Neuronal stem cell (in vitro differentiated cells): ENCODE measurements at regions not wholly inside any gene's neighbourhood (a gene's known extent, or its start where the extent isn't known, plus 50 kb on each side); places are given as distances from the start of the nearest gene placed in this dataset.

Source experiments
- DNase-seq: peaks from one replicate; pipeline ENCODE4 v3.0.0-alpha.2; 2013; ENCODE audit warnings: low spot score
- H2AFZ ChIP-seq: one replicate; pipeline ENCODE4 v1.6.1; 2013; ENCODE audit warnings: mild to moderate bottlenecking, low read length, inconsistent platforms
- H2AK5ac ChIP-seq: 2 replicates; pipeline ENCODE4 v1.6.1; 2013; ENCODE audit warnings: low read depth, mild to moderate bottlenecking, inconsistent platforms, low read length, moderate library complexity, mixed read lengths
- H2BK120ac ChIP-seq: 2 replicates; pipeline ENCODE4 v1.6.1; 2013; ENCODE audit warnings: low read depth, mild to moderate bottlenecking, inconsistent platforms, low read length, moderate library complexity, mixed read lengths
- H2BK12ac ChIP-seq: one replicate; pipeline ENCODE4 v1.6.1; 2013; ENCODE audit warnings: low read length, inconsistent platforms
- H2BK15ac ChIP-seq: 2 replicates; pipeline ENCODE4 v1.6.1; 2013; ENCODE audit warnings: mild to moderate bottlenecking, low read length, inconsistent platforms, mixed read lengths
- H2BK5ac ChIP-seq: one replicate; pipeline ENCODE4 v1.6.1; 2013; ENCODE audit warnings: inconsistent platforms, mild to moderate bottlenecking, low read length, moderate library complexity
- H3K14ac ChIP-seq: one replicate; pipeline ENCODE4 v1.6.1; 2013; ENCODE audit warnings: low read length, inconsistent platforms
- H3K18ac ChIP-seq: 2 replicates; pipeline ENCODE4 v1.6.1; 2013; ENCODE audit warnings: low read length, inconsistent platforms
- H3K23ac ChIP-seq: 2 replicates; pipeline ENCODE4 v1.6.1; 2013; ENCODE audit warnings: low read depth, mild to moderate bottlenecking, mixed read lengths, low read length, inconsistent platforms; ENCODE audit not compliant: poor library complexity
- H3K27ac ChIP-seq: replicated peaks from 3 replicates; pipeline ENCODE4 v1.5.1; 2013; ENCODE audit warnings: low read length, inconsistent platforms
- H3K27me3 ChIP-seq, 3 experiments: 2 replicates each; pipeline ENCODE4 v1.6.1; 2013; ENCODE audit warnings: low read length in 3 of 3, mild to moderate bottlenecking in 2 of 3, inconsistent platforms in 1 of 3, low read depth in 1 of 3, mixed read lengths in 1 of 3, moderate library complexity in 1 of 3; ENCODE audit not compliant: control insufficient read depth in 3 of 3, insufficient read depth in 3 of 3
- H3K36me3 ChIP-seq, 2 donors: replicated peaks in 1 of 2; 2 replicates each; pipeline ENCODE4 v1.6.1; 2013; ENCODE audit warnings: low read length in 2 of 2; ENCODE audit not compliant: control insufficient read depth in 2 of 2, insufficient read depth in 2 of 2
- H3K4ac ChIP-seq: 2 replicates; pipeline ENCODE4 v1.6.1; 2013; ENCODE audit warnings: inconsistent platforms, mild to moderate bottlenecking, low read length, moderate library complexity
- H3K4me1 ChIP-seq, 2 donors: 1 replicate in 1 of 2; 2 replicates in 1 of 2; pipeline ENCODE4 v1.6.1; 2013; ENCODE audit warnings: low read length in 2 of 2, low read depth in 1 of 2; ENCODE audit not compliant: control insufficient read depth in 2 of 2, insufficient read depth in 1 of 2
- H3K4me2 ChIP-seq: one replicate; pipeline ENCODE4 v1.6.1; 2013; ENCODE audit warnings: mild to moderate bottlenecking, low read length, inconsistent platforms; ENCODE audit not compliant: insufficient read depth, poor library complexity, severe bottlenecking
- H3K4me3 ChIP-seq, 2 donors: 2 replicates each; pipeline ENCODE4 v1.5.1; 2013; ENCODE audit warnings: low read length in 2 of 2, mild to moderate bottlenecking in 2 of 2, inconsistent platforms in 1 of 2, moderate library complexity in 1 of 2
- H3K79me1 ChIP-seq: one replicate; pipeline ENCODE4 v1.6.1; 2013; ENCODE audit warnings: low read depth, mild to moderate bottlenecking, inconsistent platforms, low read length, moderate library complexity
- H3K9ac ChIP-seq: one replicate; pipeline ENCODE4 v1.6.1; 2013; ENCODE audit warnings: mild to moderate bottlenecking, low read depth, low read length, inconsistent platforms; ENCODE audit not compliant: poor library complexity
- H3K9me3 ChIP-seq, 2 donors: replicated peaks in 1 of 2; 2 replicates each; pipeline versions ENCODE3 to v1.6.1; 2013; ENCODE audit warnings: low read length in 2 of 2, mild to moderate bottlenecking in 2 of 2, inconsistent platforms in 1 of 2, low read depth in 1 of 2, mixed read lengths in 1 of 2, moderate library complexity in 1 of 2; ENCODE audit not compliant: control insufficient read depth in 2 of 2, insufficient read depth in 1 of 2
- H4K8ac ChIP-seq: one replicate; pipeline ENCODE4 v1.6.1; 2013; ENCODE audit warnings: low read depth, mild to moderate bottlenecking, inconsistent platforms, low read length, moderate library complexity
- H4K91ac ChIP-seq: one replicate; pipeline ENCODE4 v1.6.1; 2013; ENCODE audit warnings: low read length, low read depth, mild to moderate bottlenecking, inconsistent platforms; ENCODE audit not compliant: poor library complexity
- WGBS, 2 donors: extraction: QIAGEN DNeasy Blood & Tissue Kit; methylation state at CpG; one replicate each; pipeline ENCODE4 v1.1.7; 2013; ENCODE audit warnings: missing lambda C conversion rate in 2 of 2, mixed read lengths in 1 of 2; ENCODE audit not compliant: insufficient read length in 2 of 2, insufficient replicate concordance in 1 of 2; ENCODE audit errors: extremely low coverage in 2 of 2; 5-methylcytosine and 5-hydroxymethylcytosine counted together

GRCh38 chr6:144885817-144886216 lies 600.7 kb downstream of the UTRN start:
- Histone ChIP-seq H3K9ac (no peak overlapping the region), H3K27me3 (no peaks in the 10 kb centered on the region), H3K36me3 (no peaks in the 10 kb centered on the region), H3K4me2 (no peak overlapping the region), H2BK5ac (no peak overlapping the region), H2BK120ac (no peak overlapping the region), H3K14ac (no peak overlapping the region), H3K4ac (no peak overlapping the region), H4K91ac (no peak overlapping the region), H3K79me1 (no peaks in the 10 kb centered on the region), H3K23ac (no peak overlapping the region), H3K18ac (no peak overlapping the region), H2BK15ac (no peak overlapping the region), H3K4me3 (no peak overlapping the region), H3K4me1 (no peaks in the 10 kb centered on the region), H2AFZ (no peak overlapping the region), H2BK12ac (no peak overlapping the region), H3K9me3 (no peaks in the 10 kb centered on the region), H2AK5ac (no peak overlapping the region), H4K8ac (no peak overlapping the region), H3K27ac (no peak overlapping the region)
- no CpG with 5 or more reads among the region's 3 CpGs for WGBS, 2 donors
- no peak for DNase-seq

- no peak overlapping the region for H4K91ac ChIP-seq
- H2AK5ac ChIP-seq, result no peak overlapping the region
- no peak overlapping the region for H2BK12ac ChIP-seq
- no peak overlapping the region for H3K14ac ChIP-seq
- no peak overlapping the region for H2BK120ac ChIP-seq
- no peak overlapping the region for H3K9ac ChIP-seq
- no peak overlapping the region for H2BK15ac ChIP-seq
- no peak overlapping the region for H4K8ac ChIP-seq
- no peak for DNase-seq
- no CpG with 5 or more reads among the region's 1 CpG for WGBS, 2 donors
- no peak overlapping the region for H2AFZ ChIP-seq
- no peak overlapping the region for H3K23ac ChIP-seq
- H3K36me3 ChIP-seq, result no peaks in the 10 kb centered on the region
- no peaks in the 10 kb centered on the region for H3K27me3 ChIP-seq
- no peak overlapping the region for H3K27ac ChIP-seq
- no peak overlapping the region for H3K4me2 ChIP-seq
- H2BK5ac ChIP-seq, result no peak overlapping the region
- no peak overlapping the region for H3K18ac ChIP-seq
- H3K4me1 ChIP-seq, result no peaks in the 10 kb centered on the region
- no peaks in the 10 kb centered on the region for H3K79me1 ChIP-seq
- H3K4me3 ChIP-seq, result no peak overlapping the region
- H3K9me3 ChIP-seq, result no peaks in the 10 kb centered on the region
- no peak overlapping the region for H3K4ac ChIP-seq
Observed at GRCh38 chr6:144886682-144887081, 601.5 kb downstream of the UTRN start.

GRCh38 chr6:144888621-144889020 lies 603.5 kb downstream of the UTRN start:
- no peaks in the 10 kb centered on the region for H3K36me3 ChIP-seq
- H3K9ac ChIP-seq, result no peak overlapping the region
- no peak overlapping the region for H3K4me2 ChIP-seq
- H2AK5ac ChIP-seq, result no peak overlapping the region
- H2AFZ ChIP-seq, result no peak overlapping the region
- H4K91ac ChIP-seq, result no peak overlapping the region
- H2BK5ac ChIP-seq, result no peak overlapping the region
- WGBS, 2 donors, result no CpG with 5 or more reads among the region's 1 CpG
- H2BK120ac ChIP-seq, result no peak overlapping the region
- H3K9me3 ChIP-seq, result no peaks in the 10 kb centered on the region
- H3K27ac ChIP-seq, result no peak overlapping the region
- H2BK15ac ChIP-seq, result no peak overlapping the region
- H4K8ac ChIP-seq, result no peak overlapping the region
- DNase-seq, result no peak
- no peak overlapping the region for H2BK12ac ChIP-seq
- no peak overlapping the region for H3K14ac ChIP-seq
- no peak overlapping the region for H3K4ac ChIP-seq
- no peak overlapping the region for H3K18ac ChIP-seq
- H3K79me1 ChIP-seq, result no peaks in the 10 kb centered on the region
- H3K27me3 ChIP-seq, result no peaks in the 10 kb centered on the region
- no peaks in the 10 kb centered on the region for H3K4me1 ChIP-seq
- H3K4me3 ChIP-seq, result no peak overlapping the region
- no peak overlapping the region for H3K23ac ChIP-seq

- no peak overlapping the region for H4K91ac ChIP-seq
- no peak for DNase-seq
- no peak overlapping the region for H2AK5ac ChIP-seq
- no peak overlapping the region for H2BK12ac ChIP-seq
- no peak overlapping the region for H3K18ac ChIP-seq
- H4K8ac ChIP-seq, result no peak overlapping the region
- no peak overlapping the region for H2BK120ac ChIP-seq
- H3K23ac ChIP-seq, result no peak overlapping the region
- H3K14ac ChIP-seq, result no peak overlapping the region
- no peaks in the 10 kb centered on the region for H3K79me1 ChIP-seq
- H3K9ac ChIP-seq, result no peak overlapping the region
- H3K4me1 ChIP-seq, result peaks cover 0 to 8% of the 10 kb centered on the region in 2 donors
- no peak overlapping the region for H3K4me2 ChIP-seq
- no peaks in the 10 kb centered on the region for H3K36me3 ChIP-seq
- no peak overlapping the region for H3K4ac ChIP-seq
- H3K4me3 ChIP-seq, result no peak overlapping the region
- H3K27ac ChIP-seq, result no peak overlapping the region
- no peaks in the 10 kb centered on the region for H3K9me3 ChIP-seq
- WGBS, 2 donors, result no CpG with 5 or more reads among the region's 2 CpGs
- no peak overlapping the region for H2BK15ac ChIP-seq
- H2AFZ ChIP-seq, result no peak overlapping the region
- H2BK5ac ChIP-seq, result no peak overlapping the region
- no peaks in the 10 kb centered on the region for H3K27me3 ChIP-seq
Observed at GRCh38 chr6:144893680-144894151, 608.6 kb downstream of the UTRN start.
